Heart left ventricle (tissue), 16 donors: ENCODE measurements at regions not wholly inside any gene's neighbourhood (a gene's known extent, or its start where the extent isn't known, plus 50 kb on each side); places are given as distances from the start of the nearest gene placed in this dataset.
"Not testable (repeated sequence)": the region's sequence is repeated elsewhere in the genome, so short reads cannot be mapped to it uniquely, and the experiment has no call there.

Source experiments
- ATAC-seq, 4 donors: fragments of 200-7000 bp; cut with Tn5 transposase; one replicate each; pipeline ENCODE4 v1.9.1; 2020 to 2022; ENCODE audit warnings: moderate library complexity in 4 of 4, mild to moderate bottlenecking in 3 of 4, moderate number of reproducible peaks in 1 of 4
- DNase-seq, 5 donors: peaks; one replicate each; pipeline ENCODE4 v3.0.0-alpha.2; 2020
- H3K27ac ChIP-seq, 12 donors: fragments of 200-600 bp; sonication (generic) in 4 of 12; one replicate each; pipeline versions ENCODE4 v1.5.0 to v1.8.0; 2016 to 2022; ENCODE audit warnings: mild to moderate bottlenecking in 2 of 12
- H3K27me3 ChIP-seq, 9 donors: fragments of 200-600 bp; sonication (generic) in 2 of 9; one replicate each; pipeline versions ENCODE4 v1.5.1 to v1.8.0; 2016 to 2022; ENCODE audit warnings: mild to moderate bottlenecking in 3 of 9
- H3K36me3 ChIP-seq, 9 donors: fragments of 200-600 bp; sonication (generic) in 2 of 9; one replicate each; pipeline versions ENCODE4 v1.5.0 to v1.8.0; 2018 to 2022; ENCODE audit warnings: mild to moderate bottlenecking in 2 of 9
- H3K4me1 ChIP-seq, 12 donors: fragments of 200-600 bp; sonication (generic) in 4 of 12; one replicate each; pipeline versions ENCODE4 v1.5.0 to v1.8.0; 2016 to 2022; ENCODE audit warnings: mild to moderate bottlenecking in 3 of 12
- H3K4me3 ChIP-seq, 12 donors: fragments of 200-600 bp; sonication (generic) in 4 of 12; one replicate each; pipeline versions ENCODE4 v1.5.0 to v1.8.0; 2017 to 2022; ENCODE audit warnings: mild to moderate bottlenecking in 9 of 12, moderate library complexity in 4 of 12
- H3K9me3 ChIP-seq, 12 donors: fragments of 200-600 bp; sonication (generic) in 4 of 12; one replicate each; pipeline versions ENCODE4 v1.5.0 to v1.8.0; 2016 to 2022; ENCODE audit warnings: mild to moderate bottlenecking in 1 of 12
- POLR2A ChIP-seq, 2 donors: fragments of 450-650 bp; IDR thresholded peaks; one replicate each; pipeline ENCODE4 v1.6.1; 2017; ENCODE audit warnings: antibody characterized with exemption in 2 of 2, mild to moderate bottlenecking in 2 of 2, moderate library complexity in 2 of 2
- WGBS, 4 donors: extraction: QIAGEN DNeasy Blood & Tissue Kit in 2 of 4; methylation state at CpG; one replicate each; pipeline versions ENCODE4 v1.1.5 to v1.1.7; 2013 to 2018; 5-methylcytosine and 5-hydroxymethylcytosine counted together
- intact Hi-C, 10 donors: fragments of 100-400 bp; cut with DNase I; formaldehyde crosslinking; loops; one replicate each; pipeline versions ENCODE4 v1.11.1 to v1.14.2; 2022
- TF ChIP-seq, protein P1 (sequence below), 12 donors: fragments of 200-600 bp; sonication (generic) in 4 of 12; IDR thresholded peaks; one replicate each; pipeline versions ENCODE4 v1.5.0 to v1.8.0; 2018 to 2022; ENCODE audit warnings: antibody characterized with exemption in 12 of 12, mild to moderate bottlenecking in 5 of 12
- donor health status: ischemic (EF 13 %, LVEDD 7.1; RV severe dilation, severe dysfunction).
- donor health status: healthy with polysubstance abuse.
- donor health status: DM: no; HTN: yes; CAD: no.
- donor health status: DM: no; HTN: no; CAD: no.
- donor health status: ischemic (EF 25% LVEDD 6.9; RV normal size, moderate dysfunction).
- donor health status: ischemic (EF 25% LVEDD 5.7; RV mildly dilated, moderate dysfunction).
- donor health status: healthy.
- donor health status: DM: yes; HTN: yes; CAD: no.
- donor health status: ischemic (EF 35%, LVEDD 5.7; RV mildly dilated, moderate dysfunction).
- donor health status: nonischemic (EF 11% LVEDD 7.7; RV severe dilation, severe dysfunction).
- donor health status: DM: yes; HTN: yes; CAD: no.
- donor health status: PGD.
- donor health status: ischemic (EF 29% LVEDD 5.4; RV normal size, mild dysfunction).
- donor health status: nonischemic (EF 23%, LVEDD 6.1; RV moderate dilation, normal function).

DNA sequence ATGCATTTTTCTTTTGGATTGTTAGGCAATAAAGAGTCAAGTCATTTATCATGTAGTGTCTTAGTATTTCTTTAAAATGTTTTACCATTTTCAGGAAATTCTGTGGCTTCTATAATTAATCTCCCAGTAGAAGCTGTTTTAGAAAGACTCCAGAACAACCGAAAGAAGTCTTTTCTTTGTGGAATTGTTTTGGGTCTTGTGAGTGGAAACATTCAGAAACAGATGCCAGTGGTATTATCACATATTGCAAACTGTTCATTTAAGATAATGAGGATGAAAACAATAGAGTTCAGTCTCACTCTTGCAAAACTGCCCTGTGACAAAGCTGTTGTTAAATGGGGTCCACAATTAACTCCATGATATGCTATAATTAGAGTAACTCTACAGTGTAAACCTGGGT lies 211.2 kb upstream of the KIT start:
- peaks cover 0 to 15% (median 3%) of the 10 kb centered on the region in 12 donors for H3K9me3 ChIP-seq
- H3K36me3 ChIP-seq = no peaks in the 10 kb centered on the region
- DNase-seq = no peak
- TF ChIP-seq POLR2A (IDR thresholded peaks at IDR 0.05) = no peak
- TF ChIP-seq, protein P1, sequence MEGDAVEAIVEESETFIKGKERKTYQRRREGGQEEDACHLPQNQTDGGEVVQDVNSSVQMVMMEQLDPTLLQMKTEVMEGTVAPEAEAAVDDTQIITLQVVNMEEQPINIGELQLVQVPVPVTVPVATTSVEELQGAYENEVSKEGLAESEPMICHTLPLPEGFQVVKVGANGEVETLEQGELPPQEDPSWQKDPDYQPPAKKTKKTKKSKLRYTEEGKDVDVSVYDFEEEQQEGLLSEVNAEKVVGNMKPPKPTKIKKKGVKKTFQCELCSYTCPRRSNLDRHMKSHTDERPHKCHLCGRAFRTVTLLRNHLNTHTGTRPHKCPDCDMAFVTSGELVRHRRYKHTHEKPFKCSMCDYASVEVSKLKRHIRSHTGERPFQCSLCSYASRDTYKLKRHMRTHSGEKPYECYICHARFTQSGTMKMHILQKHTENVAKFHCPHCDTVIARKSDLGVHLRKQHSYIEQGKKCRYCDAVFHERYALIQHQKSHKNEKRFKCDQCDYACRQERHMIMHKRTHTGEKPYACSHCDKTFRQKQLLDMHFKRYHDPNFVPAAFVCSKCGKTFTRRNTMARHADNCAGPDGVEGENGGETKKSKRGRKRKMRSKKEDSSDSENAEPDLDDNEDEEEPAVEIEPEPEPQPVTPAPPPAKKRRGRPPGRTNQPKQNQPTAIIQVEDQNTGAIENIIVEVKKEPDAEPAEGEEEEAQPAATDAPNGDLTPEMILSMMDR (IDR thresholded peaks at IDR 0.05) = no peak
- WGBS, 4 donors = 30 to 58% (median 43%) methylated on average over 1 of the region's 1 CpG
- intact Hi-C loops = loop anchor here in 1 of 10 donors (10.0 kb wide), 1 partner anchor 508 kb away; no protein-coding TSS in a partner anchor
- H3K4me3 ChIP-seq = no peak overlapping the region
- no peak overlapping the region for H3K27ac ChIP-seq
- no peaks in the 10 kb centered on the region for H3K4me1 ChIP-seq
- no peak for ATAC-seq
- H3K27me3 ChIP-seq = no peaks in the 10 kb centered on the region

GRCh38 chr4:54447304-54447703 lies 210.5 kb upstream of the KIT start:
- 58 to 85% (median 84%) methylated on average over 2 of the region's 2 CpGs for WGBS, 4 donors
- Histone ChIP-seq H3K9me3 (peaks cover 0 to 15% (median 3%) of the 10 kb centered on the region in 12 donors), H3K27ac (no peak overlapping the region), H3K27me3 (no peaks in the 10 kb centered on the region), H3K4me1 (no peaks in the 10 kb centered on the region), H3K36me3 (no peaks in the 10 kb centered on the region), H3K4me3 (no peak overlapping the region)
- ATAC-seq = no peak
- intact Hi-C loops = loop anchor here in 1 of 10 donors (10.0 kb wide), 1 partner anchor 507 kb away; no protein-coding TSS in a partner anchor
- no peak for DNase-seq
- TF ChIP-seq POLR2A (IDR thresholded peaks at IDR 0.05) = no peak
- TF ChIP-seq, protein P1 (IDR thresholded peaks at IDR 0.05) = no peak

DNA sequence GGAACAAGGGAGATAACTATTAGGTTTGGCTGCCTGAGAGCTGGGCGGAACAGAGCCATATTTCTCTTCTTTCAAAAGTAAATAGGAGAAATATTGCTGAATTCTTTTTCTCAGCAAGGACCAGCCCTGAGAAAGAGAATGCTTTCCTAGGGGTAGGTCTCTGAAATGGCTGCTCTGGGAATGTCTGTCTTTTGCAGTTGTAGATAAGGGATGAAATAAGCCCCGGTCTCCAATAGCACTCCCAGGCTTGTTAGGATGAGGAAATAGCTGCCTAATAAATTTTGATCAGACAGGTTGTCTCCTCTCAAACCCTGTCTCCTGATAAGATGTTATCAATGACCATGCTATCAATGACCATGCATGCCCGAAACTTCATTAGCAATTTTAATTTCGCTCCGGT lies 207.8 kb upstream of the KIT start:
- DNase-seq (no peak), ATAC-seq (no peak)
- no peaks in the 10 kb centered on the region for H3K27me3 ChIP-seq
- no peak overlapping the region for H3K4me3 ChIP-seq
- no peaks in the 10 kb centered on the region for H3K36me3 ChIP-seq
- peaks cover 0 to 15% (median 3%) of the 10 kb centered on the region in 12 donors for H3K9me3 ChIP-seq
- H3K4me1 ChIP-seq = no peaks in the 10 kb centered on the region
- H3K27ac ChIP-seq = no peak overlapping the region
- TF ChIP-seq, protein P1 (IDR thresholded peaks at IDR 0.05) = no peak
- no peak for TF ChIP-seq POLR2A (IDR thresholded peaks at IDR 0.05)
- WGBS, 4 donors = 77 to 97% (median 95%) methylated on average over 5 of the region's 5 CpGs
- intact Hi-C loops = loop anchor here in 1 of 10 donors (10.0 kb wide), 1 partner anchor 505 kb away; no protein-coding TSS in a partner anchor

DNA sequence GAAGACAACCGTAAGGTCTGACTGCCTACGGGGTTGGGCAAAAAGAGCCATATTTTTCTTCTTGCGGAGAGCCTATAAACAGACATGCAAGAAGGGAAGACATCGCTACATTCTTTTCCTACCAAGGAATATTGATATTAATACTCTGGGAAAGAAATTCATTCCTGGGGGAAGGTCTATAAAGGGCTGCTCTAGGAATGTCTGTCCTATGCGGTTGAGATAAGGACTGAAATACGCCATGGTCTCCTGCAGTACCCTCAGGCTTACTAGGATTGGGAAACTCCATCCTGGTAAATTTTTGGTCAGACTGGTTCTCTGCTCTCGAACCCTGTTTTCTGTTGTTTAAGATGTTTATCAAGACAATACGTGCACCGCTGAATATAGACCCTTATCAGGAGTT lies 190.8 kb upstream of the KIT start:
- intact Hi-C loops = loop anchor here in 1 of 10 donors (10.0 kb wide), 1 partner anchor 358 kb away; no protein-coding TSS in a partner anchor
- ATAC-seq, H3K4me1 ChIP-seq, H3K36me3 ChIP-seq, DNase-seq, H3K27me3 ChIP-seq, H3K4me3 ChIP-seq, H3K27ac ChIP-seq: not testable (repeated sequence)
- 83 to 85% (median 84%) methylated on average over 9 of the region's 9 CpGs for WGBS, 4 donors
- H3K9me3 ChIP-seq = peaks cover 0 to 45% (median 11%) of the 10 kb centered on the region in 12 donors

DNA sequence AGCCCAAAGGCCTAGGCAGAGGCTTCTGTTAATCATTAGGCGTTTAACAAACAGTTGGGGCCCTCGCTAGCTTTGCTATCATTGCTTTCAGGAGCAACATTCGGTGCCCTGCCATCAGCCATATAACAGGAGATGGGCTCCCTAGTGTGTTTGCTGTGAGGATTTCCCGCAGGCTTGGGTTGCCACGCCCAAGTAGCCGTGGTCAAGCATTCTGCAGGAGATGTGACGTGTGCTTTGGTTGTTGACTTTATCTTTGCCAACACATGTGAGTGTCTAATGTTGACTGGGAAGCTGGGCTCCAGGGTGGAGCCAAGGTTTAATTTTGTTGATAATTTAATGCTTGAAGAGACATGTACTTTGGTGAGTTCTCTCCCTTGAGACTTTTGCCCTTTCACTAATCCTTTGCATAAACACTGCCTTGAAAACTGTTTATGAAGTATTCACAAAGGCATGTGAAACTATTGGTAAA lies 184.6 kb upstream of the KIT start:
- Histone ChIP-seq H3K36me3 (no peaks in the 10 kb centered on the region), H3K27ac (no peak overlapping the region), H3K9me3 (peaks cover 0 to 16% (median 0%) of the 10 kb centered on the region in 12 donors), H3K4me3 (no peak overlapping the region), H3K27me3 (no peaks in the 10 kb centered on the region), H3K4me1 (no peaks in the 10 kb centered on the region)
- ATAC-seq = no peak
- 90 to 93% (median 92%) methylated on average over 7 of the region's 7 CpGs for WGBS, 4 donors
- intact Hi-C loops = no loop called here
- no peak for DNase-seq
- TF ChIP-seq POLR2A (IDR thresholded peaks at IDR 0.05) = no peak
- TF ChIP-seq, protein P1 (IDR thresholded peaks at IDR 0.05) = no peak
